ENCODE measurements at regions not wholly inside any gene's neighbourhood (a gene's known extent, or its start where the extent isn't known, plus 50 kb on each side); places are given as distances from the start of the nearest gene placed in this dataset.
A peak's percentile ranks its signal among the peaks of the same experiment; 100 is the strongest.

GRCh38 chr19:31940396-31940795 lies 405.0 kb upstream of the ZNF507 start:
- DNase-seq (no peak), FAIRE-seq (no peak)
- Histone ChIP-seq H3K36me3 (ENCODE audit: control insufficient read depth in 2 of 3, insufficient read depth in 3 of 3, low read length in 3 of 3) (no peaks in the 10 kb centered on the region), H3K9ac (ENCODE audit: low read length in 3 of 3) (no peak overlapping the region), H3K9me3 (ENCODE audit: control insufficient read depth in 2 of 3, insufficient read depth in 1 of 3, low read length in 3 of 3) (no peaks in the 10 kb centered on the region), H3K4me1 (ENCODE audit: control insufficient read depth in 2 of 3, insufficient read depth in 2 of 3, low read depth in 1 of 3, low read length in 3 of 3) (no peaks in the 10 kb centered on the region), H3K27me3 (ENCODE audit: control insufficient read depth, insufficient read depth, low read length) (no peaks in the 10 kb centered on the region), H3K27ac (ENCODE audit: low read depth in 2 of 2, low read length in 2 of 2) (no peak overlapping the region), H3K4me3 (ENCODE audit: low read length in 3 of 3) (no peak overlapping the region)
- intact Hi-C loops (cut with DNase I), result no loop called here
- no peak for TF ChIP-seq CTCF (IDR thresholded peaks at IDR 0.05; ENCODE audit: borderline replicate concordance, extremely low read depth, insufficient read depth)

GRCh38 chr19:31943191-31943661 lies 402.2 kb upstream of the ZNF507 start:
- no peaks in the 10 kb centered on the region for H3K36me3 ChIP-seq (ENCODE audit: control insufficient read depth in 2 of 3, insufficient read depth in 3 of 3, low read length in 3 of 3)

GRCh38 chr19:31943778-31944177 lies 401.6 kb upstream of the ZNF507 start:
- Histone ChIP-seq H3K36me3 (ENCODE audit: control insufficient read depth in 2 of 3, insufficient read depth in 3 of 3, low read length in 3 of 3) (no peaks in the 10 kb centered on the region), H3K4me1 (ENCODE audit: control insufficient read depth in 2 of 3, insufficient read depth in 2 of 3, low read depth in 1 of 3, low read length in 3 of 3) (no peaks in the 10 kb centered on the region), H3K27me3 (ENCODE audit: control insufficient read depth, insufficient read depth, low read length) (no peaks in the 10 kb centered on the region), H3K4me3 (ENCODE audit: low read length in 3 of 3) (no peak overlapping the region), H3K27ac (ENCODE audit: low read depth in 2 of 2, low read length in 2 of 2) (no peak overlapping the region), H3K9me3 (ENCODE audit: control insufficient read depth in 2 of 3, insufficient read depth in 1 of 3, low read length in 3 of 3) (no peaks in the 10 kb centered on the region), H3K9ac (ENCODE audit: low read length in 3 of 3) (no peak overlapping the region)
- FAIRE-seq (no peak), DNase-seq (no peak)
- intact Hi-C loops (cut with DNase I), result no loop called here
- TF ChIP-seq CTCF (IDR thresholded peaks at IDR 0.05; ENCODE audit: borderline replicate concordance, extremely low read depth, insufficient read depth), result no peak

More at GRCh38 chr19:31943191-31943661, 402.2 kb upstream of the ZNF507 start:
- no peak overlapping the region for H3K9ac ChIP-seq (ENCODE audit: low read length in 3 of 3)
- intact Hi-C loops (cut with DNase I), result no loop called here
- peak in 4 of 5 donors; percentile 78 to 91 (median 86) for DNase-seq
- no peak for FAIRE-seq
- TF ChIP-seq CTCF (IDR thresholded peaks at IDR 0.05; ENCODE audit: borderline replicate concordance, extremely low read depth, insufficient read depth), result no peak
- no peaks in the 10 kb centered on the region for H3K27me3 ChIP-seq (ENCODE audit: control insufficient read depth, insufficient read depth, low read length)
- no peaks in the 10 kb centered on the region for H3K9me3 ChIP-seq (ENCODE audit: control insufficient read depth in 2 of 3, insufficient read depth in 1 of 3, low read length in 3 of 3)
- no peak overlapping the region for H3K27ac ChIP-seq (ENCODE audit: low read depth in 2 of 2, low read length in 2 of 2)
- H3K4me3 ChIP-seq (ENCODE audit: low read length in 3 of 3), result no peak overlapping the region
- no peaks in the 10 kb centered on the region for H3K4me1 ChIP-seq (ENCODE audit: control insufficient read depth in 2 of 3, insufficient read depth in 2 of 3, low read depth in 1 of 3, low read length in 3 of 3)

GRCh38 chr19:31944326-31944725 lies 401.1 kb upstream of the ZNF507 start:
- FAIRE-seq (no peak), DNase-seq (peak in 3 of 5 donors; percentile 21 to 46 (median 44))
- H3K4me1 ChIP-seq (ENCODE audit: control insufficient read depth in 2 of 3, insufficient read depth in 2 of 3, low read depth in 1 of 3, low read length in 3 of 3), result no peaks in the 10 kb centered on the region
- no peaks in the 10 kb centered on the region for H3K27me3 ChIP-seq (ENCODE audit: control insufficient read depth, insufficient read depth, low read length)
- no peak overlapping the region for H3K4me3 ChIP-seq (ENCODE audit: low read length in 3 of 3)
- no peak for TF ChIP-seq CTCF (IDR thresholded peaks at IDR 0.05; ENCODE audit: borderline replicate concordance, extremely low read depth, insufficient read depth)
- H3K27ac ChIP-seq (ENCODE audit: low read depth in 2 of 2, low read length in 2 of 2), result no peak overlapping the region
- no peak overlapping the region for H3K9ac ChIP-seq (ENCODE audit: low read length in 3 of 3)
- H3K9me3 ChIP-seq (ENCODE audit: control insufficient read depth in 2 of 3, insufficient read depth in 1 of 3, low read length in 3 of 3), result no peaks in the 10 kb centered on the region
- intact Hi-C loops (cut with DNase I), result no loop called here
- no peaks in the 10 kb centered on the region for H3K36me3 ChIP-seq (ENCODE audit: control insufficient read depth in 2 of 3, insufficient read depth in 3 of 3, low read length in 3 of 3)

Data from kidney (tissue), 13 donors.